NCI-H748 (cell line): ENCODE measurements at regions not wholly inside any gene's neighbourhood (a gene's known extent, or its start where the extent isn't known, plus 50 kb on each side); places are given as distances from the start of the nearest gene placed in this dataset.

Experiments
- DNase-seq: peaks from one replicate; lab custom pipeline; 2025; ENCODE audit not compliant: unreplicated experiment; lab: John Stamatoyannopoulos, UW

DNA sequence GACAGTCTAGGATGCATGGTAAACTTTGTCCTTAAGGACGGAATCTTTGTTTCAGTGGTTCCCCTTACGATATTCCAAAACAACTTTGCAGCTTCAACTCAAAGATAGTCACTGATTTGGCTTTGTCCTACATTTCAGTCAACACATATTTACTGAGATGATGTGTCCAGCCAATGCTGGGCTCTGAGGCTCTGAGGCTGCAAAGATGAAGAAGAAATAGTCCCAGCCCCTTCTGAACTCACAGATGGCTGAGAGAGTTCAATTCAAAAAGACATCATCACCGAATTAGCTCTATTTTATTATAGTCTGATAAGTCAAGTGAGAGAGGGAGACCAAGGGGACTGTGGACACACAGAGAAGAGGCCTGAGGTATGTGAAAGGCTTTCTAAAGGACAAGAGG is 544.0 kb downstream of the ACTL7B start:
- DNase-seq = no peak

DNA sequence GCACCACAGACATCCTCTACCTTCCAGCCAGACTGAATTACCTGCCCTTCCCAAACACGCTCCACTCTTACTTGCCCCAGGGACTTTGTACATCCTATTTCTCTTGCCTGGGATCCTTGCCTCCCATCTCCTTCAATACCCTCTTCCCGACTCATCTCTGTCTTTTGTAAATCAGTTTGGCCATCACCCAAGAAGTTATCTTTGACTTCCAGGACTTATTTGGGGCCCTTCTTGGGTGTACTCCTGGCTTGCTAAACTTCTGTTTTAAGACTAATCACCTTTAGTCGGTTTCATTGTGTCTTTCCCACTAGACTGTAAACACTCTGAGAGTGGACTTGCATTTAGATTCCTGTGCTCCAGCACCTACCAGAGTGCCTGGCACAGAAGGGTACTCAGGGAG is 545.6 kb downstream of the ACTL7B start:
- DNase-seq = no peak

DNA sequence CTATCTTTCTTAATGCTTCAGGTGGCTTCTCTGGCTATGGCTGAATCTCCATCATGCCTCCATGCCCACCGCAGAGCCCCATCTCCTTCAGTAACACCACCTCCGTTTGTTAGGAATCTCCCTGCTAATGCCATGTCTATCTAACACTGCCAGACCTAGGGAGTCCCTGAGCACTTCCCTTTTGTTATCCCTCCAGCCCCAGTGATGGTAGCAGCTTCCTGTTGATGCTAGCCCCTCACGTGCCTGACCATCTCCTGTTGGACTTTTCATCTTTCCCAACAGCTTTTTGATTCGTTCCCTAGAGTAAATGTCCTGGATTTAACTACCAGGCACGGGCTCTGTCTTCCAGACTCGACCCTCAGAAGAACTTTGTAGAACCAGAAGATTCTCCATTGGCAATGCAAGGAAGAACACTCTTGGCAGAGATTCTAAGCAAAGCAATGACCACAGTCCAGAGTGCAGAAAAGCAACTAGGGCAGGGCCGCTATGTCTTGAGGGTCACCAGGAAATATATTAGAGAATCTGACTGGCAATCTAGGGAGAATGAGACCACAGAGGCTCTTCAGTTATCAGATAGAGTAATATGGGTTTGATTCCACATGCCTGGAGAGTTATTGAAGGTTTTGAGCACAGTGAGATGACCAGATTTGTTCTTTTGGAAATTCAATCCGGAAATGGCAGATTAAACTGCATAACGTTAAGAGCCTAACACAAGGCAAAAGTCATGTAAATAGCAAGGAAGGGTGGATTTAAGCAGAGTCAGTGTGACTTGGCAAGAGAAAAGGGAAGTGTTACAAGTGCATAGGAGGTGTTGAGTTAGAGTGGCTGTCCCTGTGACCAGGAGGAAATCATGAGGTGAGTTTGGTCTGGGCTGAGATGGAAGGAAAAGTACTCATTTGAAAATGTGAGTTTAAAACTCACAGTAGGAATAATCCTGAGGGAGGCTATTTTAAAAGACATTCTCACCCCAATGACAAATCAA is 555.2 kb downstream of the ACTL7B start:
- DNase-seq = no peak

DNA sequence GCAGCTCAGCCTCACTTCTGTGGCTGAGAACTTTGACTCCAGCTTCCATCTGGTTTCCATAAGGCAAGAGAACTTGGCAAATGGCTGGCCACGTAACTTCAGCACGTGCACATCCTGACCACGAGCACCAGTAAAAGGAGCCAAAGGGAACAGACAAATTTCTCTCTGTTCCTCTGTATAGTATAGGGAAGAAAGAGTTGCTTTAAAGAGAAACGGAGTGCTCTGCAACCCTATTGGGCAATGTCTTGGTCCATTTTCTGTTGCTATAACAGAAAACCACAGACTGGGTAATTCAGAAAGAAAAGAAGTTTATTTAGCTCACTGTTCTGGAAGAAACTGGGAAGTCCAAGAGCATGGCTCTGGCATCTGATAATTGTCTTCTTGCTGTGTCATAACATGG is 558.7 kb downstream of the ACTL7B start:
- no peak for DNase-seq

DNA sequence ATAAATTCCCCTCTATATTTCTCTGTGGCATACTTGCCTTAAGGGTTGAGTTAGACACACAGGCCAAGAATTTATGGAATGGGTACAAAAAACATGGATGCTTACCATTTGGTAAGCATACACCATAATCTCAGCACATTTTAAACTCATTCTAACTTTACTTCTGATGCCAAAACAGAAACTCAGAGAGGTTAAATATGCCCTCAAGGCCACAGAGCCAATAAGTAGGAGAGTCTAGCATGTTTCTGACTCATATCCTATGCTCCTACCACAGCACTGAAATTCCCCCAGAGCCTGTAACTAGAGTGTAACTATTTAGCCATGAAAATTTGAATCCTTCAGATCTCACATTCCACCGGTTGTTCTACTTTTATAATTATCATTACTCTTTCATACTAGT is 559.7 kb downstream of the ACTL7B start:
- DNase-seq = no peak

DNA sequence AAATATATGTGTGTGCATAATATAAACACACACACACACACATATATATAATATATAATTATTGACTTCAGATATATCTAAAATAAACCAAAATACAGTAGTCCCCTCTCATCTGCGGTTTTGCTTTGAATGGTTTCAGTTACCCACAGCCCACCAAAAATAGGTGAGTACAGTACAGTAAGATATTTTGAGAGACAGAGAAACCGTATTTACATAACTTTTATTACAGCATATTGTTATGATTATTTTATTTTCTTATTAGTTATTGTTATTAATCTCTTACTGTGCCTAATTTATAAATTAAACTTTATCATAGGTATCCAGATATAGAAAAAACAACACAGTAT is 564.2 kb downstream of the ACTL7B start:
- DNase-seq = no peak

DNA sequence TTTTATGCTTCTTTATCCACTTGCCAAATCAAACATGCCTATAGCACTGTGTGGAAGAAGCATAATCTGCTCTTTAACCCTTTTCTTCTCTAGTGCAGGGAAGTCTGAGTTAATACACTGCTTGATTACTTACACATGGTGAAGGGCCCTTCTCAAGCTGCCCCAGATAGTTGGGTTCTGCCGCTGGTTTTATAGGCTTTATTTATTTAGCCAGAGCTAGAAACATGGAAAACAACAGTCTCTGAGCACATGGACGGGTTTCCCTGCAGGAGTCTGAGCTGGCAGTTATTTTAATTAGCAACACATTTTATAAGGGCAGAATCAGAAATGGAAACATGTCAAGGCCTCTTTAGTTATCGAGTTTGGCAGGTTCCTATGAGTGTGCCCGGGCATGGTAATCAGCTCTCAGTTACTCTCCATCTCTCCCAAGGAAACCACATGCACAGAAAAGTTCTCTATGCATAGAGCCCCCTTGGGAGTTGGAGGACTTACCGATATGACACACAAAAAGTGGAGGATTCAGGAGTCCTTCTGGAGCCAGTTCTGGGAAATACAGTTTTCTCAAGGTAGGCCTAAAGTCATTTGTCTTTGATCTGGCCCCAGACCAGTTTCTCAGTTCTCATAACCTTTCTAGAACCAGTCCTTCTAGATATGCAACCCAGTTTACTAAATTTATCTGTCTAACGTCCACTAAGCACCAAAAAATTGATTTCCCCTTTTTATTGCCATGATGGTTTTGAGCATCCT is 564.8 kb downstream of the ACTL7B start:
- no peak for DNase-seq

DNA sequence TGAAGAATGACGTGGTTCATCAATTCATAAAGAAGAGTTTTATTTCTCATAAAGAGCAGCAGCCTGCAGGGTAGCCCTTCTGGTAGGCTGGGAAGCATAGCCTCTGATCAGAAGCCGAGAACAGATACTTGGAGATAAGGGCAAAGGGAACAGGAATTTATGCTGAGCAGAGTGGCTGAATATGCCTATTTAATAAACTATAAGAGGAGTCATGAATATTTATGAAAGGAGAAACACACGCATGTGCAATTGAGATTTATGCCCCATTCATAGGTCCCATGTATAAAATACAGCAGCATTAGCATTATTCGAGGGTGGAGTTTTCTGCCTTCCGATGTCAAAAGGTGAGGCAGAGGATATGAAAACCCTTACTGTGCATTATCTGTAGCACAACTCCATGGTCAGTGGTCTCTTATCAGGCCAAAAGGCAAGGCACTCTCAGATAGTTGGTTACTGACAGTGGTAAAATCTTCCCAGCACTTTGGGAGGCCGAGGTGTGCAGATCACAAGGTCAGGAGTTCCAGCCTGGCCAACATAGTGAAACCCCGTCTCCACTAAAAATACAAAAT is 569.1 kb downstream of the ACTL7B start:
- no peak for DNase-seq

DNA sequence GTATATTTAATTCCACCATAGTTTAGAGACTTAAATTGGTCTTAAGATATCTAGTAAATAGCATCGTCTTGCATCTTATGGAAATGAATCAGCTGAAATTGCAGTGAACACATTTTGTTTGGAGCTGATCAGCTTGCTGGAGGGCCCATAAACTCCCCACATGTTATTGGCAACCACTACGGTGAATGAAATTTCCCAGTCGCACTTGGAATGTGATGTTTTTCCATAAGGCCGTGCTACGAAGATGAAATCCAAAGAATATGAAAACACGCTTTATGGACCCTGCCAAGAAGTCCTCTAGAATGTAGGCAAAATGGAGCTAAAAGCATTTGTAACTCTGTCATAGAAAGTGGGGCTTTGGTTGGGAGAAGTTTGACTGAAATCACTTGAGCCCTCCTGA is 572.1 kb downstream of the ACTL7B start:
- DNase-seq = no peak

DNA sequence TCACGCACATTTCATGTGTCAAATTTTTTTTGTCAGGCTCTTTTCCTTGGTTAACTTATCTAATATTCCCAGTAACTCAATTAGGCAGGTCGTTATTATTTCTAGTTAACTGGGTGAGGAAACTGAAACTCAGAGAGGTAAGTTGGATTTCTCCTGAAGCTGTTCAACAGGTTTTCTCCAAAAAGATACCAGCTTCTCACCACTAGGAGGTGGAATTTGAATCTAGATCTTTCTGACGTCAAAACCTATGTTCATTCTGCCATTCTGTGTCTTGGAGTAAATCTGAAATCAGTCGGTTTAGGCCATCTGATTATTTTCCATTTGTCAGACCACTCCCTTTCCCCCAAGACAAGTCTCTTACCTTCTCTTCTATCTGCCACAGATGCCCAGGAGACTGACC is 572.9 kb downstream of the ACTL7B start:
- DNase-seq = peak; percentile 25

DNA sequence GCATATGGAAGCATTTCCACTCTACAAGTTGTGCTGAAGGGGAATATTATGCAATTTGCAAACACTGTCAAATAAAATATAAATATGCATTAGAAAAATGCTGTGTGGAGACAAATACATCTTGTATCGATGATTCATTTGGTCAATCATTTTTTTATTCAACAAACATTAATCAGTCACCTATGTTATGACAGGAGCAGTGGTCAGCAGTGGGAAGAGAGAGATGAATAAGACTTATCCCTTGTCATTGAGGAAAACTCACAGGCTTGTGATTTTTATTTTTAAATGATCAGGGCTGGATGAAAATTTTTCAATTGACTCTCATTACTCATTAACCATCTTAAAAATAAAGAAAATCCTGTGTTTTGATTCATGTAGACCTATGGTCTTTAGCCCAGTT is 574.1 kb downstream of the ACTL7B start:
- no peak for DNase-seq

DNA sequence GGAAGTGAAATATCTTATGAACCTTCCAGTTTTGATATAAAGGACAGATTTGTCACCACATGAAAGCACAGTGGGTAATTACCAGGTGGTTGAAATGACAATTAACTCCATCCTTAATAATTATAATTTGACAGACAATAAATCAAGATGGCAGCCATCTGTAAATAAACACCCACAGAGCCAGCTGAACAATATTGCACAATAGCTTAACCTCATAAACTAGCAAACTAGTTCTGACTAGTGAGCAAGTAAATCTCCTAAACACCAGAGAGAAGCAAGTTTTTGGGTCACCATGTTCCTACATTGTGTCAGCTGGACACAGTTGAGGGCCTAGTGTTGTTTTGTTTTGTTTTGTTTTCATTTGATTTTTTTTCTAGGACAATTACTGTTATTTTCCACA is 577.4 kb downstream of the ACTL7B start:
- peak; percentile 85 for DNase-seq

DNA sequence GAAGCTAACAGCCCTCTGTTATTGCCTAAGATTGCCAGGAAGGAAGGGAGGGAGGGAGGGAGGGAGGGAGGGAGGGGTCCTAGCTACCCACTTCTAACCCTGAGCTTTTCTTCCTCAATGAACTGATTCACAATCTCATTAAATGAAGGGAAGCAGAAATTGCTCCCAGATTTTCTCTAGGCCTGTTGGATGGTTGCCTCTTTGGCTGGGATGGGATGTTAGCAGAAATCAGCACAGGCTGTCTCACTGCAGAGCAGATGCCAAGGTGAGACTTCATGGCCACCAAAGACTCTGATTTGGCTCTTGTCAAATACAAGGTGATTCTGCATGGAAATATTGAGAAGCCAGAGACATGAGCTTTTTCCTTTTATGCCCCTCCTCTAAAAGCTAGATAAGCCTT is 578.6 kb downstream of the ACTL7B start:
- DNase-seq = peak; percentile 33

DNA sequence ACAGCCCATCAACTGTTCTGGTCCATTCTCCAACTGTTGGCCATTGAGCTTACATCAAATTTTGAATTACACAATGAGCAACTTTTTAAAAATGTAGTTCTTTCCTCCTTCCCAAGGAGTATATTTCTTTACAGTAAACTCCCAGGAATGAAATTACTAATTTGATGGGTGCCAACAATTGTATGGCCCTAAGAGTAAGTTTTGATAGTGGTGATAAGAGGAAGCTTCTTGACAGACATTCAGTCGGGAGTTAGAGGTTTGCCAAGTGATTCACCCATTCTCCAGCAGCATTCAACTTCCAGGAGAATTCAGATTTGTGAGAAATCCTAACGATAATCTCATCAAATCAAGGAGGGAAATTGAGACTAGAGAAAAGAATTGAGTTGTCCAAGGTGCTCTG is 579.9 kb downstream of the ACTL7B start:
- no peak for DNase-seq

DNA sequence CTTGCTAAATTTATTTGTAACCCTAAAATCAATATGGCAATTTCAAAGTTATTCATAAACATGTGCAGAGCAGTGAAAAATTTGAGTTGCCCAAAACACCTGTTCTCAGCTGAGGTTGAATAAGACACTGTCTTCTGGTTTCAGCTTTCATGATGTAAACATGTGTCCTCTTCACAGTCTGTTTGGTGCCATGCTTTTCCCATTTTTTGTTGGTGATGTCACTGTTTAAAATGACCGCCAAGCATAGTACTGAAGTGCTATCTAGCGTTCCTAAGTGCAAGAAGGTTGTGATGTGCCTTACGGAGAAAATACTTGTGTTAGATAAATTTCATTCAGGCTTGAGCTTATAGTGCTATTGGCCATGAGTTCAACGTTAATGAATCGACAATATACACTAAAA is 580.8 kb downstream of the ACTL7B start:
- DNase-seq = peak; percentile 33

DNA sequence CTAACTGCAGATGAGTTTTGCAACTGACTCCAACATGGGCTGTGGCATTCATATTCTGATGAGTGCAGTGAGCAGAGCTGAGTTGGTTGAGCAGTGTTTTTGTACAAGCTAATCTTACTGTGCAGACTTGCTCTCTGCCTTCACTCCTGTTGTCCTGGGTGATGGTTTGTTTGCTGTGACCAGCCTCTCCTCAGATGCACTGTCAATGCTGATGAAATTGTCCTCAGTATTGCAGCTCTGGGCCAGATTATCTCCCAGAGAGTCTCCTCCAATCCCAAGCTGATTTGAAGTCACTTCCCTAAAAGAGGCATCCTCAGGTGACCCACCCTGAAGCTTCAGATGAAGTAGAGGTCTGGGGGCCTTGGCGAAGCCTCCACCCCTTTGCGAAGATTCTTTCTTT is 581.8 kb downstream of the ACTL7B start:
- peak; percentile 53 for DNase-seq

DNA sequence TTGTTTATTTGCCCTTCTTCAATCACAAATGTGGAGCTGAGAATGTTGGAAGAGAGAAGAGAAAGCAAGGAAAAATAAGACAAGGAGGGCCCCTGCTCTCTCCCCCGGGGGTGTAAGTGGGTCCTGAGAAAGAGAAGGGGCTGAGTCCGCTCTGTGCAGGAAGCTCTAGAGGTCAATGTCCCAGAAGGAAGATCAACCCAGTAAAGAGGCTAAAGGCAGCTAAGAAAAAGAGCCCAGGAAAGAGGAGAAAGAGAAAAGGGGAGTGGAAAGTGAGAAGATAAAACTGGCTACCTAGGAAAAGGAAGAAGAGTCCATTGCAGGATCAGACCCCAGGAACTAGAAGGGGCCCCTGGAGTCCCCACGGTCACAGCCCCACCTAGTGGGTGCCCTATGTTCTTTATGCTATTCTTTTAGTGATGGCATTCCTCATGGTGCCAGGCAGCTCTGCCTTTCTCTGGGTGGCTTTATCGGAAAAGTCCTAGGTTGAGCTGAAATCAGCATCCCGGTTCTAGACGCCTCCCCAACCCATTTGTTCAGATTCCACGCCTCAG is 583.4 kb downstream of the ACTL7B start:
- no peak for DNase-seq

DNA sequence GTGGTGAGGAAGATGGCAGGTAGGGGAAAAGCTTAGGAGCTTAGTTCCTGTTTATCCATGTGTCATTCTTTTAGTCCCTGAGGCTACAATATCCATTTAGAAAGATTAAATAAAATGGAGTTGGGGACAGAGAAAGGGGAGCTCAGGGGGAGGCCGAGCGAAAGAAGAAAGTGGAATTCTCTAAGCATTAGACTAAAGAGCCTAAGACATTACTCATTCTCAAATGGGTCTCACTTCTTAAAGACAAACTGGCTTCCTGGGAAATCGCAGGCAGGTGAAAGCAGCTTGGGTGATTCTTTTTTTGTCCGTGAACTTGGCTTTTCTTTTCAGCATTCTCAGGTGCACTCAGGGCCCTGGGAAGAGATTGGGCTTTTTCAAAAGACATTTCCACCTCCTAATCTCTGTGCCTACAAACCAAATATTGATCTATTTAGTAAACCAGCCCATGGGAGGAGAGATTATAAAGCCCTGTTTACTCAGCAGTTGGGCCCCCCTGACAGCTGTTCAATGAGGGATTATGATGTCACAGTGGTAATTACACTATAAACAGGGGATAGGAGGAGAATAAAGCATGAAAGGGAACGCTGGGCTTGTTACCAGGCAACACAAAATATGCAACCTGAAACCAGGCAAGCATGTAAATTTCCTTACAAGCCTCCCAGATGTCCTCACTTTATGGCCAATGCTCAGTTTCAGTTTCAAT is 584.0 kb downstream of the ACTL7B start:
- DNase-seq = peak; percentile 100

DNA sequence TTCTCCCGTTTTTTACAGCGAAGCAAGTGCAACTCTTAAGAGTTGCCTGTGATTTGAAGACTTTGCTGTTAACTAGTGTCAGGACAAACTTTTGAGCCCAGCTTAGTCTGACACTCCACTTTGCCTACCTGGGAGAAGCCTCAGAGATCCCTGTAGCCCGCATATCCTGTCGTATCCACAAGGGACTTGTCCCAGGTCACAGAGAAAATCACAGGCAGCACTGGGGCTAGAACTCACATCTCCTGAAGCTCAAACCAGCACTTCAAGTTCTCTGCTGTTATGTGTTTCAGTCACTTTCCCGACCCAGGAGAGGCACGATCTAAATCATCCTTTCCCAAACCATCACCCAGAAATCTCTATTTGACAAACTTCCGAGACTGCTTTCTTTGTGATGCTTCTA is 584.5 kb downstream of the ACTL7B start:
- DNase-seq = peak; percentile 68

DNA sequence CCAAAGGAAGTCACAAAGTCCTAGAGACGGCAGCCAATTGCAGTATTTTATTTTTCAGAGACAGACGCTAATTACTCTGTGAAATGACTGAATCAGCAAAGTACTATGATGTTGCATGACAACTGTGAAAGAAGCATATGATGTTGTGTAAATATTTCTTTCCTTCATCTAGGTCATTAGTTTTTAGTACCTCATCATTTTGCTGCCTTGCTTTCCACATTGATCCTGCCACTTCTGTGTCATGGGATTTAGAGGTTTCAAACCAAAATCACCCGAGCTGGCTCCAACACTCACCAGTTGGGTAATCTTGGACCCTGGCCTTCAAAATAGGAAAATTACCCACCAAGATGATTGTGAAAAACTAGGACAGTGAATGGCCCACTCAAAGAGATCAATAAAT is 585.2 kb downstream of the ACTL7B start:
- DNase-seq = peak; percentile 35

DNA sequence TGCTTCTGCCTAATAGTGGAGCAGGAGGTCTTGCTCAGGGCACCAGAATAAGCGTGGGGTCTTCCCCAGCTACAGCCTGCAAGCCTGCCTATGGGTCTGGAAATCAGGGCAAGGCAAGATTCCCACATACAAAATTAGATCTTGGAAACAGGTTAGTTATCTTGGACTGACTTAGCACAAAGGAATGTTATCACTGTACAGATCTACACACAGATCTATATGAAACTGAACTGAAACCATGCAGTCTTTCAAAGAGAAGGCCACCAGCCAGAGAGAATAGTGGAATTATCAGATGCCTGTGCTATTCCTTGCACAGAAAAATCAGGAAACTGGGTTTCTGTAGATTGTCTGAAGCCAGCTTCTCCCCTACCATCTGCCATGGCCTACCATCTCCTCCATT is 585.7 kb downstream of the ACTL7B start:
- no peak for DNase-seq
